ENCODE measurements at regions not wholly inside any gene's neighbourhood (a gene's known extent, or its start where the extent isn't known, plus 50 kb on each side); places are given as distances from the start of the nearest gene placed in this dataset.

- TF ChIP-seq CTCF (IDR thresholded peaks at IDR 0.05) (no peak), POLR2AphosphoS5 (IDR thresholded peaks at IDR 0.05; ENCODE audit: insufficient read depth in 1 of 2, low read depth in 1 of 2) (no peak)
Measured at GRCh38 chr13:32938907-32939306, 77.3 kb upstream of the KL start.
